Lower leg skin (tissue), 4 donors: ENCODE measurements at regions not wholly inside any gene's neighbourhood (a gene's known extent, or its start where the extent isn't known, plus 50 kb on each side); places are given as distances from the start of the nearest gene placed in this dataset.

Source experiments
- DNase-seq, 2 donors: peaks; one replicate each; pipeline ENCODE4 v3.0.0-alpha.2; 2019; ENCODE audit warnings: low spot score in 2 of 2
- H3K4me3 ChIP-seq: fragments of 200-600 bp; sonication (generic); 2 replicates; pipeline ENCODE4 v1.5.1; 2017; ENCODE audit warnings: mild to moderate bottlenecking, low read depth; ENCODE audit not compliant: poor library complexity, severe bottlenecking
- CTCF ChIP-seq, 3 donors: fragments of 450-650 bp; IDR thresholded peaks; one replicate each; pipeline ENCODE4 v1.5.1; 2016; ENCODE audit warnings: antibody characterized with exemption in 3 of 3, mild to moderate bottlenecking in 3 of 3, moderate library complexity in 2 of 3
- POLR2A ChIP-seq, 2 donors: fragments of 450-650 bp; IDR thresholded peaks; one replicate each; pipeline ENCODE4 v1.6.1; 2016 to 2017; ENCODE audit warnings: antibody characterized with exemption in 2 of 2, mild to moderate bottlenecking in 1 of 2, moderate library complexity in 1 of 2
- WGBS, 2 donors: methylation state at CpG; one replicate each; pipeline ENCODE4 v1.1.5; 2018; 5-methylcytosine and 5-hydroxymethylcytosine counted together
- intact Hi-C: fragments of 100-400 bp; cut with DNase I; formaldehyde crosslinking; loops from one replicate; pipeline ENCODE4 v1.15.0; 2023; ENCODE audit warnings: low total_unique reads

- no peak for DNase-seq
- WGBS, 2 donors, result 63 to 64% methylated on average over 6 of the region's 6 CpGs
- TF ChIP-seq POLR2A (IDR thresholded peaks at IDR 0.05) (no peak), CTCF (IDR thresholded peaks at IDR 0.05) (no peak)
- intact Hi-C loops, result no loop called here
- no peak overlapping the region for H3K4me3 ChIP-seq
These were observed 189.7 kb downstream of the CENPF start for GRCh38 chr1:214792527-214793186.

DNA sequence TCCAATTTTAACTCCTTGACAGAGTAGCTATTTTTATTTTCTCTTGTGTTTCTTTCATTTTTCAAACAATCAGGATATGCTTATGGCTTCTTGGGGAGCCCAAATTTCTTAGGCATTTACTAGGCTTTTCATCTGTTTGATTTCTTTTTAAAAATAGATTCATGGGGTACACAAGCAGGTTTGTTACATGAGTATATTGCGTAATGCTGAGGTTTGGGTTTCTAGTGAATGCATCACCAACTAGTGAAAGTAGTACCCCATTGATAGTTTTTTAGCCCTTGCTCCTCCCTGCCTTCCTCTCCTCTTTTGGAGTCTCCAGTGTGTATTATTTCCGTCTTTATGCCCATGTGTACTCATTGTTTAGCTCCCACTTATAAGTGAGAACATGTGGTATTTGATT is 190.7 kb downstream of the CENPF start:
- TF ChIP-seq POLR2A (IDR thresholded peaks at IDR 0.05), result no peak
- no peak for TF ChIP-seq CTCF (IDR thresholded peaks at IDR 0.05)
- intact Hi-C loops, result no loop called here
- 90 to 97% methylated on average over 2 of the region's 2 CpGs for WGBS, 2 donors

GRCh38 chr1:214801191-214801590 is 198.2 kb downstream of the CENPF start:
- intact Hi-C loops, result loop anchor here (5.0 kb wide), 1 partner anchor 1469 kb away; no protein-coding TSS in a partner anchor
- H3K4me3 ChIP-seq, result no peak overlapping the region
- TF ChIP-seq POLR2A (IDR thresholded peaks at IDR 0.05), result no peak
- TF ChIP-seq CTCF (IDR thresholded peaks at IDR 0.05), result no peak
- no peak for DNase-seq
- 83 to 92% methylated on average over 1 of the region's 1 CpG for WGBS, 2 donors

More for the DNA sequence above, 190.7 kb downstream of the CENPF start:
- no peak for DNase-seq
- H3K4me3 ChIP-seq, result no peak overlapping the region

DNA sequence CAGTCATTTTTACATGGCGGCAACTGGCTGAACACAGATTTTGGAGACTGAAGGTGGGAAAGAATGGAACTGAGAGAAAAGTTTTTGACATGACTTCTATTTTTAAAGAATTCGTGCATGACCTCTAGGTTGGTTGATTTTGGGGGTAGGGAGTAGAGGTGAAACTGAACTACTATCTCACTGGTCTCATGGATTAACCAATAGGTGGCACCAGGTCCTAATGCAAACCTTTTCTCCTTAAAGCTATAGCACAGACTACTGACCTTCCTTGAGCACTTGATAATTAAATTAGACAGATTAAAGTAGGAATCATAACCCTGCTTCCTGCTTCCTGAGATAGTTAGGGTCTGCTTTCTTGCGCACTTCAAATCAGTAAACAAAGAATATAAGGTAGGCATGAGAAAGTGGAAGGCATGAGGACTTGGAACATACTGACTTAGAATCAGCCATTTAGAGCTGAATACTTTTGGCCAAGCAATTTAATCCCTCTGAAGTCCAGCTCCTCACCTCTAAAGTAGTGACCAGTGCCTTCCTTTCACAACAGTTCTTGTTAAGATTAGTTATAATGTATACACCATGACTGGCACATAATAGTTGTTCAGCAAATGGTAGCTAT is 206.0 kb downstream of the CENPF start:
- TF ChIP-seq POLR2A (IDR thresholded peaks at IDR 0.05) (no peak), CTCF (IDR thresholded peaks at IDR 0.05) (no peak)
- intact Hi-C loops, result no loop called here
- 66 to 68% methylated on average over 3 of the region's 3 CpGs for WGBS, 2 donors
- H3K4me3 ChIP-seq, result no peak overlapping the region
- DNase-seq, result no peak

- DNase-seq, result no peak
- intact Hi-C loops, result no loop called here
- no peak for TF ChIP-seq CTCF (IDR thresholded peaks at IDR 0.05)
- no peak for TF ChIP-seq POLR2A (IDR thresholded peaks at IDR 0.05)
- 67 to 91% methylated on average over 2 of the region's 2 CpGs for WGBS, 2 donors
- H3K4me3 ChIP-seq, result no peak overlapping the region
These were observed 213.6 kb downstream of the CENPF start for GRCh38 chr1:214816603-214817002.
